AG04450 (cell line): ENCODE measurements at regions not wholly inside any gene's neighbourhood (a gene's known extent, or its start where the extent isn't known, plus 50 kb on each side); places are given as distances from the start of the nearest gene placed in this dataset.

Experiments used
- CTCF ChIA-PET: fragments of 300-600, 350-600 bp; formaldehyde crosslinking; extraction: SDS; loops from one replicate; lab custom pipeline; 2022; ENCODE audit warnings: antibody characterized with exemption, inconsistent platforms; lab: Charles Lee
- POLR2A ChIA-PET: fragments of 350-600 bp; formaldehyde crosslinking; extraction: SDS; loops from one replicate; lab custom pipeline; 2021; ENCODE audit warnings: antibody characterized with exemption, inconsistent platforms; lab: Yijun Ruan, JAX
- DNase-seq: peaks from one replicate; pipeline ENCODE4 v3.0.0-alpha.2; 2011; ENCODE audit warnings: low read depth, low spot score
- H3K27ac ChIP-seq: one replicate; pipeline ENCODE4 v1.5.1; 2012; ENCODE audit warnings: low read depth, low read length, control low read depth
- H3K27me3 ChIP-seq: one replicate; pipeline ENCODE4 v1.6.0; 2012; ENCODE audit warnings: low read length; ENCODE audit not compliant: control insufficient read depth, insufficient read depth
- H3K4me3 ChIP-seq: 2 replicates; pipeline ENCODE4 v1.5.1; 2011; ENCODE audit warnings: mild to moderate bottlenecking, low read depth, low read length, control low read depth
- H3K9me3 ChIP-seq: 2 replicates; pipeline ENCODE4 v1.5.1; 2012; ENCODE audit warnings: low read length; ENCODE audit not compliant: control insufficient read depth, insufficient read depth
- CTCF ChIP-seq: IDR thresholded peaks from 2 replicates; pipeline ENCODE4 v1.5.1; 2011; ENCODE audit warnings: low read depth, low read length, control low read depth, inconsistent platforms

- no peak for TF ChIP-seq CTCF
- Histone ChIP-seq H3K9me3 (peaks cover 94% of the 10 kb centered on the region), H3K27me3 (no peaks in the 10 kb centered on the region), H3K4me3 (no peak overlapping the region), H3K27ac (no peak overlapping the region)
- DNase-seq, result no peak
- ChIA-PET POLR2A (no interaction called here), CTCF (no interaction called here)
Measured at GRCh38 chr22:49010070-49010863, 817.4 kb downstream of the BRD1 start.

GRCh38 chr22:49009359-49010063 lies 818.2 kb downstream of the BRD1 start:
- Histone ChIP-seq H3K9me3 (peaks cover 94% of the 10 kb centered on the region), H3K27ac (no peak overlapping the region), H3K27me3 (no peaks in the 10 kb centered on the region), H3K4me3 (no peak overlapping the region)
- no peak for DNase-seq
- no peak for TF ChIP-seq CTCF
- POLR2A ChIA-PET, result no interaction called here
- CTCF ChIA-PET, result no interaction called here

- CTCF ChIA-PET, result no interaction called here
- no peak for DNase-seq
- no peaks in the 10 kb centered on the region for H3K27me3 ChIP-seq
- TF ChIP-seq CTCF, result no peak
- no peak overlapping the region for H3K27ac ChIP-seq
- H3K4me3 ChIP-seq, result no peak overlapping the region
- peaks cover 90% of the 10 kb centered on the region for H3K9me3 ChIP-seq
- POLR2A ChIA-PET, result no interaction called here
Measured at GRCh38 chr22:49008682-49009235, 818.9 kb downstream of the BRD1 start.

- Histone ChIP-seq H3K9me3 (peaks cover 81% of the 10 kb centered on the region), H3K27ac (no peak overlapping the region), H3K4me3 (no peak overlapping the region), H3K27me3 (no peaks in the 10 kb centered on the region)
- no peak for DNase-seq
- CTCF ChIA-PET, result no interaction called here
- POLR2A ChIA-PET, result no interaction called here
- no peak for TF ChIP-seq CTCF
Measured at GRCh38 chr22:49007013-49007653, 820.5 kb downstream of the BRD1 start.
